ENCODE measurements at regions not wholly inside any gene's neighbourhood (a gene's known extent, or its start where the extent isn't known, plus 50 kb on each side); places are given as distances from the start of the nearest gene placed in this dataset.

DNA sequence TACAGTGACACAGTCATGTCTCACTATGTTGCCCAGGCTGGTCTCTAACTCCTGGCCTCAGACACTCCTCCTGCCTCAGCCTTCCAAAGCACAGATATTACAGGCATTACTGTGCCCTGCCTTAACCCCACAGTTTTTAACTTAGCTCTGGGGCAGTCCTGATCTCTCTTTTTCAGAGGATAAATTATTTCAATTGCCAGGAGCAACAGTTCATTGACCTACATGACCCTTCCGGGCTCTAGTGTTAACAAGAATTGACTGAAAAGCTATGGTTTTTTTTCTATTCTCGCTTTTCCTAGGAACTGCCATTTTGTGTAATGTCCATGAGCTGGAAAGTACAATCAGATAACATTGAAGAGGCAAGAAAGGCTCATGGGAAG lies 92.8 kb downstream of the HNRNPLL start:
- no peak for DNase-seq

DNA sequence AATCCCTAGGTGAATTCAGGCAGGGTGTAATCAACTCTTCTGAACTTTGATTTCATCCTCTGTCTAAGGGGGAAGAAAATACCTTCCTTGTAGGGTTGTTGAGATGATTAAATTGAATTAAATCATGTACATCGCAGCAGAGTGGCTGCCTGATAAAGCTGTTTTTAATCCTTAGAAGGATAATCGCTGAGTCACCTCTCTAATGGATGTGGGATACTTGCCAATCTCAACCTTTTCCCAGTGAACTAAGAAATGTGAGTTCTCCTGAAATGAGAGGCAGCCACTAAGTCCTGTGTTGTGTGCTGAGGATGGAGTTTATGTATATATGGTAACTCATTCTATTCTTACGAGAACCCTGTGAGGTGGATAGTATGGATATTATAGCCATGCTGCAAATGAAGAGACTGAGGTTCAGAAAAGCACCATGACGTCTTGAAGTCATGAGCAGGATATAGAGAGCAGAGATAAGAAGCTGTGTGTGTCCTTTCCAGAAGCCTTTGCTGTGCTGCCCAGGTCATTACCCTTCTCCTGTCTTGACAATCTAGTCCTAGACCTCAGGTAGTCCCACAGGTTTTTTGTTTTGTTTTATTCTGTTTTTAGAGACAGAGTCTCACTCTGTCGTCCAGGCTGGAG lies 93.3 kb downstream of the HNRNPLL start:
- no peak for DNase-seq

DNA sequence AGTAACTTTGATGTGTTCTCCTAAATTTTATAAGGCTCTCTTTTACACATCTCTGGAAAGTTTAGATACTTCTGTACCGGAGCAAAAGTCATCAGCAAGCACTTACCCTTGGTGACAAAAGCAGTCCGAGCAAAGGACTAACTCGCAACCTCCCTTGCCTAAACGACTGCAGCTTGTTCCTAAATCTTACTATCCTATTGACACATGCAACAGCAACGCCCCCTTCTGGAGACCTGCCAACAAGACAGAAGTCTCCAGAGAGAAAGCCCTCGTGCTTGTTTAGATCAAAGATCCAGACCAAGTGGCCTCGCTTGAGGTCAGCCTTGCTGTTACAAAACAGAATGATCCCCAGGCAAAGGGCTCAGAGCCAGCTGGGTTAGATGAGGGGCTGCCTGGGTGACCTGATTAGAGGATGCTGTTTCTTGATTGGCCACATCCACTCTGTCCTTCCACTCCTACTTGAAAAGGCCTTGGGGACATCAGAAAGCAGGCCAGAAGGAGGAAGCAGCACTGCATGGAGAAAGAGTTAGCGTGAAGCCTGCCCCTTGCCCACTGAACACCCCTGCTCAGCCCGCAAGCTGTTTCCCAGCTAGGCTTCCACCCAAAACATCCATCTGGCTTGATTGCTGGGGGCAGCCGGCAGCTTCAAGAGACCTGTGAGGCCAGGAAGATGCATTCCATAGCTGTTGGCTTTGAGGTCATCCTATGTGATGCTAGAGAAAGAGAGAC lies 94.3 kb downstream of the HNRNPLL start:
- peak; percentile 73 for DNase-seq

DNA sequence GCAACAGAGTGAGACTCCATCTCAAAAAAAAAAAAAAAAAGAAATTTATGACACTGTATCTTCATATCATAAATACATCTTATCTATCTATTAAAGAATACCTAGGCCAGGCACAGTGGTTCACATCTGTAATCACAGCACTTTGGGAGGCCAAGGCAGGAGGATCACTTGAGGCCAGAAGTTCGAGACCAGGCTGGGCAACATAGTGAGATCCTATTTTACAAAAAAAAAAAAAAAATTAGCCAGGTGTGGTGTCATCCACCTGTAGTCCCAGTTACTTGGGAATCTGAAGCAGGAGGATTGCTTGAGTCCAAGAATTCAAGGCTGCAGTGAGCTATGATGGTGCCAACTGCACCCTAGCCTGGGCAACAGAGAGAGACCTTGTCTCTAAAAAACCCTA lies 95.0 kb downstream of the HNRNPLL start:
- DNase-seq = no peak

DNA sequence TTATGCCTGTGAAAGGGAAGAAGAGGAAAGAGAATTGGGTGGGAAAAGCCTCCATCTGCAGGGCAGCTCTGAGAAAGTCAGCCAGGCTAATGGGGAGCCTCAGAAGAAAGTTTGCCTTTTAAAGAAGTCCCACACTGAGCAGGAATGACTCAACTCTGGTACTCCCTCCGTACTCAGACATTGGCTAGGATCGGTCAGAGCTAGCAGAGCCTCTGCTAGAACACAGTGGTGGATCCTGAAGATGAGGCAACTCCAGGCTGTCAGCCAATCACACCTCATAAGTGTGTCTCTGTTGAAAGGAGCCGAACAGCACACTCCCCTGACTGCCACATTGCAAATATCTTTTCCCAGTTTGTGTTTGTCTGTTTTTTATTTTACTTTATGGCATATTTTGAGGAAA lies 96.9 kb downstream of the HNRNPLL start:
- DNase-seq = no peak

DNA sequence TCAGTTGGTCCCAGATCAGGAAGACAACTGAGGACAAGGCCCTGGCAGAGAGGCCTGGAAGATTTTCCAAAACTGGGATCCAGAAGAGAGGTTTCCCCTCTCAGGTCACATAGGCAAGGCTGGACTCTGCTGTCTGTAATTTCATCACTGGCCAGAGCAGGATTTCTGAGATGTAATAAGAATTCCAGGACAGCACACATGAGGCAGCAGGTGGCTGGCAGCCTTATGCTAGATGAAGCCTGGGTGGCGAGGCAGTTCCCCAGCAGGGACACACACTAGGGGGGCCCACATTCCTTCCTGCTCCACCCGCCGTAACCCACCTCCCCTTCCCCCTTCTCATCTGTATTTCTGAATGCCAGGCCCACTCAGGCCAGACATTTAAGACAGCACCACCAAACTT lies 98.6 kb downstream of the HNRNPLL start:
- DNase-seq = no peak

DNA sequence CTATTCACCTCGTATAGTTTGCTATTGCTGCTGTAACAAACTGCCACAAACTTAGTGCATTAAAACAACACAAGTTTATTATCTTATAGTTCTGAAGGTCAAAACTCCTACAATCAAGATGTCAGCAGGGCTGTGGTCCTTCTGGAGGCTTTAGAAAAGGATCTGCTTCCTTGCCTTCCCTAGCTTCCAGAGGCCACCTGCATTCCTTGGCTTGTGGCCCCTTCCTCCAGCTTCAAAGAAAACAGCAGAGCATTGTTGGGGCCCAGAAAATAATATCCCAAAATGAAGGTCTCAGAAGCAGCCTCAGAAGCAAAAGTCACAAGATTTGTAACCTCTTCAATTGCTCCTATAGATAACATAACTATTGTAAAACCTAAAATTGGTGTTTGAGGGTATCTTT lies 100.6 kb downstream of the HNRNPLL start:
- DNase-seq = no peak

DNA sequence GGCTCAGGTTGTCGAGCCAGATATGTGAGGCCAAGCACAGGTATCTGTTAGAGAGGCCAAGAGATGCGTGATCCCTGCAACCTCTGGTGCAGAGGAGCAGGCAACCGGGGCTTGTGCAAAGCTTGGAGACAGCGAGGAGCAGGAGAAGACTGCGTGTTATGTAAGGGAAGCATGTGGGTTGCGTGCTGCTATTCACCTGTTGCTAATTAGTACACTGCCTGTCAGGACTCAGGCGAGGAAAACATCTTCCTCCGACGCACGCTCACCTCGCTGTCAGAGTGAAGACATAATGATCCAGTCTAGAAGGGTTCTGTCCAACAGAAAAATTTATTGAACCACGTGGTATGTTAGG lies 102.5 kb downstream of the HNRNPLL start:
- DNase-seq = no peak

DNA sequence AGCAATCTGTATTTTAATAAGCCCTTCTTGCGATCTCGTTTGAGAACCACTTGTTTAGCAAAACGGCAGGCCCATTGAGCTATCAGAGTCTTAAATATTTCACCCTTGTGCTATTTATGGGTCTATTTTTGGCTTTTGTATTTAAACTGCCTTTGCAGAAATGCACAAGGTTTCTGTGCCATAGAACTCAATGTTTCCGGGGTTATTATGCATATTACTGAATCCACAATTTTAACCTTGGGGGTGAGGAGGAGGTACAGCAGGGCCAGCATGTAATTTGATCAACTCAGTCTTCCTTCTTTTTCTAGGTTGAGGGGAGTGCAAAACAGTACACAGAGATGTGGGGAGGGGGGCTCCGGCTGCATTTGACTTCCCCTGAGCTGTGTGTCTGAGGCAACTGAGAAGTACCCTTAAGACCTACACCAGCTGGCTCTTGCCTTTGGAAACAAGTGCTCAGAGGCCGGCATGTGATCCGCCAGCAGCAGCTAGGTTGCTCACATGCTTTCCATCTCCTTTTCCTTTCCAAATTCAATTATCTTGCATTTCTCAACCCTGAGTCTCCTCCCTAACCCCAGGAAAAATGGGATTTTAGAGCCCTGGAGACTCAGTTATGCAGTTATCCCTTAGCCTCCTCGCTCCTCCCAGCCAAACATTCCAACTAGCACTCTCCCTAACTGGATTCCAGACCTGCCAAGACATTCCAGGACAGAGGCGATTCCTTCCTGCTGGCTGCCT lies 103.0 kb downstream of the HNRNPLL start:
- DNase-seq = no peak

DNA sequence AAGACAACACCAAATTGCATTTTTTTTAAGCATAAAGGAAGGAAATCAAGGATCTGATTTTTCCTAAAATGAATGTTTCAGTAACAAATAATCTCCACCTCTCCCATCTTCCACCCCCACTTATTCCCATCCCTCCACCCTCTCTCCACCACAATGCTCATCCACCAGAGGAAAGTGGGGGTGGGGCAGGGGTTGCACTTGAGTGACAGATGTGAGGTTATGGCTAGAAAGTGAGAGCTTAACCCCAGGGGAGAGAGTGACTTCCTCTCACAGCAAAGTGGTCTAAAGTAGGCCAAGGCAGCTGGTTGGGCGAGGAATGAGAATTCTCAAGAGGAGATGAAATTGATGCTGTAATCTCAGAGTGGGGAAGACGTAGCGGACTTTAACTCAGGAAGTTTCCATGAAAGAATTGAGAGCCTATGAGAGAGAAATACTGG lies 104.7 kb downstream of the HNRNPLL start:
- DNase-seq = no peak

DNA sequence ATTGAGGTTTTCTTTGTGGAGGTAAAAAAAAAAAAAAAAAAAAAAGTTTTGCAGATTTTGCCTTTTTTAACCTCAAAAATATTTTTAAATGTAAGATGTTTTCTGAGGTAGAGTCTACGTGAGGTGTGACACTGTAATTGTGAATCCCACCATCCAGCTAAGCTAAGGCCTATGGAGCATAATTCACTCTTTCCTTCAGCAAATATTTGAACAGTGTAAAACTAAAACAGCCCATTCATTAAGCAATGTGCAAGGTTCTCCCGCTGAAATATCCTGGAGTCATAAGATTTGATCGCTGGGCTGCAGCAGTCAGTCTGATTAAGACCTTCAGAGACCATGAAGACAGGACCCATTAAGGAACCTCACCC lies 105.1 kb downstream of the HNRNPLL start:
- no peak for DNase-seq

DNA sequence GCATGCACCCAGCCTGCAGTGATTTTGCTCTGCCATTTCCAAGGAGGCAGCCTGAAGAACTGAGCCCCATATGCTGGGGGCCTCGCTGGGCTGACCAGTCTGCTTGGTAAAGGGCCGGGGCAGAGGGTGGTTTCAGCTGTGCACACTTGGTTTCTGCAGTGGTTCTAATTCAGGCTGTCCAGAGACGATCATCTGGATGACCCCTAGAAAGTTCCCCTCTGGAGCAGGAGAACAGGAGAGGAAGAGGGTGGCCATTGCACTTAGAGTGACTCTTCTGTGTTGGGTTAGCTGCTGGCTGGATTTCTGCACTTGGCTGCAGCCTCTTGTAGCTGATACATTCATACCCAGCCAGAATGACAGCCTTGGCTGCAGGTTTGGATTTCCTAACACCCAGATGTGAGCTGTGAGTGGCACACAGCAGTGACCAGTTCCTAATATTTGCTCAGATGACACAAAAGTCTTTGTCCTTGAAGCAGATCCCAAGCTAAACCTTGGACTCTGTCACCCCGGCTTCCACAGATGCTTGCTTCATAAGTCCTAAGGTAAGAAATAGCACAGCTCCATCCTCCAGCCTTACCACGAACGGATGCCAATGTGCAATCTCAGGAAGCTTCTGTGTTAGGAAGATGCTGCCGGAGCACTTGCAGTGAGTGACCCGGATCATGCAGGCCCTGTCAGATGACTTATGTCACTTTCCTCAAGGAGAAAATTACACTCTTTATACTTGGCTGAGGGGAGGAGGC lies 105.6 kb downstream of the HNRNPLL start:
- no peak for DNase-seq

DNA sequence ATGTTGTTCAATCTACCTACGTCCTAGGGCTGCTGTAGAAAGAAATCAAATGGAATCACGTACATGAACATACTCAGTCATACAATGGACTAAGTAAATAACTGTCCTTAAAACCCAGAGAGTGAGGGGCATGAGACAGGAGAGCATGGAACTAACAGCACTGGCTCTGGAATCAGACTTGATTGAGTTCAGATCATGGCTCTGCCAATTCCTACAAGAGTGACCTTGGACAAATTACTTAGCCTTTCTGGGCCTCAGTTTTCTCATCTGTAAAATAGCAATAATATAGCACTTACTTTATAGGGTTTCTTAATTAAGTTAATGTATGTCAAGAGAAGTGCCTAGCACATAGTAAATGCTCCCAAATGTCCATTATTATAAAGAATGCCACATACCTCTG lies 106.8 kb downstream of the HNRNPLL start:
- no peak for DNase-seq

DNA sequence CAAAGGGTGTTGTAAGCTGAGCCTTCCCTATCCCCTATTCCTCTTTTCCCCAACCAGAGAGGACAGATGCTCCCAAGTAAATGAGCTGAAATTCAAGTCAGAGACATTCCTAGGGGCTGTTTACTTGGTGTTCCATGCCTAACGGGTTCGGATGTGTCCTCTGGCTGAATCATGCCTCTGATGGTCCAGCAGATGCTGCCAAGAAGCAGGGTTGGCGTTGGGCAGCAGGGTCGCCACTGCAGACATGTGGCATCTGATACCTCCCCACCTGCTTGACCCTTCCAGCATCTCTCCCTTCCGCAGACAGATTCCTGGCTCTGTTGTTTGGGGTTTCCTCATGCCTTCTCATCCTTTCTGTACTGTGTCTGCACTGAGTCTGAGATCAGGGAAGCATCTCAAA lies 108.3 kb downstream of the HNRNPLL start:
- DNase-seq = no peak

DNA sequence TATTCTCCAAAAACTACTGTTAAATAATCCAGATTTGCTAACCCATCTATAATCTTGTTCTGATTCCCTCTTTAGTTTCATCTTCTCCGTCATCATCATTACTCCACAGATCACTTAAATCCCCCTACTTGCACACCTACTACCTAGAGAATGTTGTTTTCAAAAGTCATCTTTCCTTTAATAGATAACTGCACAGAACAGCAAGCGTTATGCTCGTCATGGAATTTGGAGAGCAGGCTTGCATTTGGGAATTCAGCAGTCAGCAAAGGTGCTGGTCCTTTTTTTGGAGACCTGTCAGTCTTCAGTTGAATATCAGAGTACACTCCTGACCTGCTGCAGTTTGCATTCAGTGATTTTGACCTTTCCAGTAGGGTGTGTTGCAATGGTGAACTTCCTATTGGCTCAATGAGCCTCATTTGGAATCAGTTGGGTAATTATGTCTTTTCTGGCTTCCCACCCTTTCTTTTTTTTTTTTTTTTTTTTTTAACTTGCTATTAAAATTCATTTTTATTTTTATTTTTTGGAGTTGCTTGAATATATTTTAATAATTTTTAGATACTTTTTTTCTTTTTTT lies 110.6 kb downstream of the HNRNPLL start:
- DNase-seq = no peak

DNA sequence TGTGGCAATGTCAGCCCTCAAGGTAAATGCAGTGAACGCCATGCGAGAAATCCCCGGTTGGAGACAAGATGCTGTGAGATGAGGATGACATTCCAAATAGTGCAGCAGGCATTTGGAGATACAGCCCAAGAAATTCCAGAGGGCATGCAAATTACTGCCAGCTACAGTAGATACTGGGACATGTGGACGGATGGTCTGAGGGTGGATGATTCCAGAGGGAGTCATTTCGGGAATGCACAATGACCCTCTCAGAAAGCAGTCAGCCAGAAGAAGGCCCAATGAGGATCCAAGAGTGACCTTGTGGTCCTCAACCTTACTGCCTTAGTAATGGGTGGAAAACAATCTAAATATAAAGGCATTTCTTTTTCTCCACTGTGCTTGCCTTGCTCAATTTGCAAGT lies 111.3 kb downstream of the HNRNPLL start:
- no peak for DNase-seq

DNA sequence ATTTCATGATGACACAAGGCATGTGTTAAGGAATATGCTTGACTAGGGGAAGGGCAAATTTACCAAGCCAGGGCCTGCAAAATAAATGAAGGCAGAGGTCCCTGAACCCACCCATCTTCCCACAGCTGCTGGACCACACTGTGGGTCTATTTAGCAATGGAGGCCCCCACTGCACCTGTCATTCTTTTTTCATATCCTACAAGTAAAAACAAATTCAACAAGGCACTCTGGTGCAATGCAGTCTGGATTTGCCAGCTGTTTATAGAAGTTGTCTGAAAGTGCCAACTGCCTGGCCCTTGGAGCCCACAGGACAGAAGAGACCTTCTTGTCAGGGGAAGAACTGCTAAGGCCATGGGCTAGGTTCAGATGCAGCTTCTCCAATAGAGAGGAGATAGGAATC lies 112.8 kb upstream of the ATL2 start:
- no peak for DNase-seq

DNA sequence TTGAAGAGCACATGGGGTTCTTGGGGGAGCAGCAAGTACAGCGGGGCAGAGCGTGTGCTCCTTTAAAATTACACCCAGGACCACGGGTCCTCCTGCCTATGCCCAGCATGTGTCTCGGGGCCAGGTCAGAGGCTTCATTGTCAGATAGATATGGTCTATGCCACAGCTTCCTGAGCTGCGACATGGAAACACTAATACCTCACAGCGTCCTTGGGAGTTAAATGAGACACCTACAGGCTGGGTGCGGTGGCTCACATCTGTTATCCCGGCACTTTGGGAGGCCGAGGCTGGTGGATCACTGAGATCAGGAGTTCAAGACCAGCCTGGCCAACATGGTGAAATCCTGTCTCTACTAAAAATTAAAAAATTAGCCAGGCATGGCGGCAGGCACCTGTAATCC lies 110.8 kb upstream of the ATL2 start:
- no peak for DNase-seq

DNA sequence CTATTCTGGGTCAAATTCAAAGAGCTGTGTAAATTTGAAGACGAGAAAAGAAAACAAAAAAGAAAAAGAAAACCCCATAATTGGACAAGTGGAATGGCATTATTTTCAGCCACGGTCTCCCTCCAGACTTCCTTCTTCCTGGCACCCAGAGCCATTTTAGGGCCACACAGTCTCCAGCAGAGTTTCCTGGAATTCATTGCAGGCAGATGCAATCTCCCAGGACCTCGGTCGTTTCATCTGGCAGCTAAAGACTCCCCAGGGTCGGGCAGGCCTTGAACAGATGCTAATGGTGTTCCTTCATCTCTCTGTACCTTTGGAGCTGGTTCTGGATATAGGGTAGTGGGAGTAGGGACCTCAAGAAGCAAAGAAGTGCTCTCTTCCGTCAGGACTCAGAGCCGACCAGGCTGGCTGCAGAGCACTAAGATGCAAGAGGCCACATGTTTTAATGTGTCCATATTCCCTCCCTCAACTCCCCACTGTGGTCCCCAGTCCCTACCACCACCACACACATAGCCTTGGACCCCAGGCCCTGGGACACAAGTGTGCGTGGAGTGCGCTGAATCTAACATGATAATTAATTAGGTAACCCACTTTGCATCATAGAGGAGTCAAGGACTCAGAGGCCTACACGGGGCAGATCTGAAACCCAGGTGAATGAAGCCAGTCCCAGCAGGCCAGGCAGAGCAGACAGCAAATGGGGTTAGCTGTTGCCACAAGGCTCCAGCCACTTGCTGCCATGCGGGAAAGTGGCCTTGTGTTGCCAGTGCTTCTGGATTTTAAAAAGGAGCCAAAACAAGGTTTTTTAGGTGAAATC lies 109.3 kb upstream of the ATL2 start:
- DNase-seq = no peak

DNA sequence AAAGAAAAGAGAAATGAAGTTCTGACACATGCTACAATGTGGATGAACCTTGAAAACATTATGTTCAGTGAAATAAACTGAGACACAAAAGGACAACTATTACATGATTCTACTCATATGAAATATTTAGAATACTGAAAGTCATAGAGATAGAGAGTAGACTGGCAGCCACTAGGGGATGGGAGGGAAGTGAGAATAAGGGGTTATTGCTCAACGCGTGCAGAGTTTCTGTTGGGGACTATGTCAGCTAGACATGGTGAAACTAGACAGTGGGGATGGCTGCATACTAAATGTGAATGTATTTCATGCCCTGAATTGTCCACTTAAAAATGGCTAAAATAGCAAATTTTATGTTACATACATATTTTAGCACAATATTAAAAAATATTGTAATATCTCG lies 108.7 kb upstream of the ATL2 start:
- no peak for DNase-seq

DNA sequence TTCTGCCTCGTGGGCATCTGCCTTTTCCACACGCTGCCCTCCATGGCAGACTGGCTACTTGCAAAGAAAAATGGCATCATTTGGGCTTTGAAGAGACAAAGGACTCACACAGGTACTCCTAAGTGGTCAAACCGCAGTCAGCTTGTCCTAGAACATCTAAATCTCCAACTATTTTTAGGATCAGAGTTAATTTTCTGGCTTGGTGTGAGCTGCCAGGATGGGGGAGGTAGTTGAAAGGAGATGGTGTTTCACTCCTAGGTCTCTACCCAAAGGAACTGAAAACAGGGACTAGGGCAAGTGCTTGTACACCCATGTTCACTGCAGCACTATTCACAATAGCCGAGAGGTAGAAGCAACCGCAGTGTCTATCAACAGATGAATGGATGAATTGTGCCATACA lies 107.9 kb upstream of the ATL2 start:
- no peak for DNase-seq

DNA sequence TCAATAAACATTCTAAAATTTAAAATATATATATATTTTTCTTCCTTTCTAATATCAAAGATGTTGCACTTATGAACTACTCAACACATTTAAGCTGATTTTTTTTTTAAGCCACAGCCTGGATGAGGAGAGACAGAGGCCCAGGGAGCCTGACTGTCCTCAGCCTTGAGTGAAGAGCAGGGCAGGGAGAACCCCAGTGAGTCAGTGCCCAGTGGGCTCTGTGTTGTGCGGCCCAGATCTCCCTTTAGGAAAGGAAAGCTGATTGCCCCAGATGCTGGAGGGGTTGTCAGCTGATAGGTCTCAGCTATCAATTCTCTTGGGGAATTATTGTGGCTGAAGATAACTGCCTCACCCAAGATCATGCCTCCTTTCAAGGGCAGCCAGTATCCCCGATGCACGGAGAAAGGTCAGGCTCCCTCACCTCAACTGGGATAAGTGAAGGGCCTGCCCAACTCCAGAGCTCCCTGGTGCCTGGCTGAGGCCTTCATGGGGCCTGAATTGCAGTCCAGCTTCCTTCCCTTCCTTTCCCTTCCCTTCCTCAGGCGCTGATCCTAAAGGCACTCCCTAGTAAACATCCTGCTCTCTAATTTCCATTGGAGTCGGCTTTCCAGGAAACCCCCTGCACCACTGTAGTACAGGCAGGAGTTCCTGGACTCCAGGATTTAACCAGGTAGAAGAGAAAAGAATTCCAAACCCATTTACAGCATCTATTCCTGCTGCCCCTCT lies 106.9 kb upstream of the ATL2 start:
- no peak for DNase-seq
